Stimulated activated naive CD8-positive, alpha-beta T cell treated with anti-CD3 and anti-CD28 coated beads, Interleukin-15, Interleukin-2, amounts not matched to agents 100 ng/mL and 50 ng/mL, for 24 hours (primary cell): ENCODE measurements at regions not wholly inside any gene's neighbourhood (a gene's known extent, or its start where the extent isn't known, plus 50 kb on each side); places are given as distances from the start of the nearest gene placed in this dataset.

Experiments
- H3K27ac Mint-ChIP-seq: one replicate; pipeline ENCODE4 v1.8.0; 2021; ENCODE audit warnings: mild to moderate bottlenecking, mixed read lengths
- H3K27me3 Mint-ChIP-seq: one replicate; pipeline ENCODE4 v1.8.0; 2021; ENCODE audit warnings: mixed read lengths
- H3K36me3 Mint-ChIP-seq: one replicate; pipeline ENCODE4 v1.8.0; 2021; ENCODE audit warnings: low read depth, mixed read lengths
- H3K4me1 Mint-ChIP-seq: one replicate; pipeline ENCODE4 v1.8.0; 2021; ENCODE audit warnings: low read depth, mixed read lengths
- H3K4me3 Mint-ChIP-seq: one replicate; pipeline ENCODE4 v1.8.0; 2021; ENCODE audit warnings: mild to moderate bottlenecking, mixed read lengths
- H3K9me3 Mint-ChIP-seq: one replicate; pipeline ENCODE4 v1.8.0; 2021; ENCODE audit warnings: mixed read lengths

DNA sequence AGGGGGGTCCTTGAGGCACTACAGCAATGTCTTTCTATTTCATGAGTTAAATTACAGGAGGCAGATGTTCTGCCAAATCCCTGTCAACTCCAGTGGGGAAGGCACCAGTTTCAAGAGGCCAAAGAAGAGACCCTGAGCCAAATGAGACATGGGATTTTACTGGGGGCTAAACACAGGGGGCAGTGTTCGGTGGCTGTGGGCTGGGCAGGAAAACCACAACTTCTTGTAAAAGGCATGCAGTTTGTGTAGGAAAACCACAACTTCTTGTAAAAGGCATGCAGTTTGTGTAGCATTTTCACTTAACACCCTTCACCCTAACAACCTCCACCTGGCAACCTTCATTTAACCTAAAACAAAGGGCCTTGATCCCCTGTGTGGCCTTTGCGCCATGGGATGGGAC lies 61.0 kb downstream of the POLR2M start:
- H3K36me3 Mint-ChIP-seq = no peaks in the 10 kb centered on the region
- no peak overlapping the region for H3K4me3 Mint-ChIP-seq
- H3K9me3 Mint-ChIP-seq = no peaks in the 10 kb centered on the region
- no peak overlapping the region for H3K27ac Mint-ChIP-seq
- peaks cover 9% of the 10 kb centered on the region for H3K4me1 Mint-ChIP-seq
- H3K27me3 Mint-ChIP-seq = no peaks in the 10 kb centered on the region

DNA sequence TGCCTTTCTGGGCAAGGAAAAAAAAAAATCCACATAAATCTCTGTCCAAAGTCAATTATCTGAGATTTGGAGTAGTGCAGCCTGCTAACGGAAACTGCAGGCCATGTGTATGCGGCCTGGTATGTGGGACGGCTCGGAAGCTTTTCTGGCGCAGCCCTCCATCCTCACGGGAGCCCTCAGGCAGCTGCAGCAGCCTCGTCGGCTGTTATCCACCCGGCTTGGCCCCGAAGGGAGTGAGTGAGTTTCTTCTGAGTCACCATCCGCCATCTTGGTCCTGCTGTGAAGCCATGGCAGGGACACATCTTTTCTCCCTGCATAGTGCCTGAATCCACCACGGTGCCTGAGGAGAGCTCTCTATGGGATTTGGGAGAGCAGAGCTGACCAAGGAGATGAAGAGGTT lies 62.8 kb downstream of the POLR2M start:
- H3K27ac Mint-ChIP-seq = no peak overlapping the region
- no peaks in the 10 kb centered on the region for H3K27me3 Mint-ChIP-seq
- H3K9me3 Mint-ChIP-seq = no peaks in the 10 kb centered on the region
- H3K4me1 Mint-ChIP-seq = peaks cover 10% of the 10 kb centered on the region
- no peak overlapping the region for H3K4me3 Mint-ChIP-seq
- H3K36me3 Mint-ChIP-seq = no peaks in the 10 kb centered on the region

DNA sequence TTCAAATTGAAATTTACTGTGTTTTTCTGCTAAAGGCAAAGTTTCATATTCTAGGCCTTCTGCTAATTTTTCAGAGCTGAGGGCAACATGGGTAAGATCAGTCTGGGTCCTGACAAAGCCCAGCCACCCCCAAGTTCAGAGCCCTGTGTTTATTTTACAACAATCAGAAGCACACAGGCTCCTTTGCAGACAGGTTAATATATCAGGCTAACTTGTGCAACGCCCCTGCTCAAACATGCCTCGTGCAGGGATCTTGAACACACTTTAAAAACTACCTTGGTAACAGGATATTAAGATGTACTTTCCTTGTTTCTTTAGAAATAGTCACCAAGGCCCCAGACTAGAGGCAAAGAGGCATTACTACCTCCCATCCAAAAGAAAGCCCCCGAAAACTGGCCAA lies 64.0 kb downstream of the POLR2M start:
- Mint-ChIP-seq H3K27me3 (no peaks in the 10 kb centered on the region), H3K4me1 (peaks cover 10% of the 10 kb centered on the region), H3K4me3 (no peak overlapping the region), H3K27ac (no peak overlapping the region), H3K36me3 (no peaks in the 10 kb centered on the region), H3K9me3 (no peaks in the 10 kb centered on the region)

DNA sequence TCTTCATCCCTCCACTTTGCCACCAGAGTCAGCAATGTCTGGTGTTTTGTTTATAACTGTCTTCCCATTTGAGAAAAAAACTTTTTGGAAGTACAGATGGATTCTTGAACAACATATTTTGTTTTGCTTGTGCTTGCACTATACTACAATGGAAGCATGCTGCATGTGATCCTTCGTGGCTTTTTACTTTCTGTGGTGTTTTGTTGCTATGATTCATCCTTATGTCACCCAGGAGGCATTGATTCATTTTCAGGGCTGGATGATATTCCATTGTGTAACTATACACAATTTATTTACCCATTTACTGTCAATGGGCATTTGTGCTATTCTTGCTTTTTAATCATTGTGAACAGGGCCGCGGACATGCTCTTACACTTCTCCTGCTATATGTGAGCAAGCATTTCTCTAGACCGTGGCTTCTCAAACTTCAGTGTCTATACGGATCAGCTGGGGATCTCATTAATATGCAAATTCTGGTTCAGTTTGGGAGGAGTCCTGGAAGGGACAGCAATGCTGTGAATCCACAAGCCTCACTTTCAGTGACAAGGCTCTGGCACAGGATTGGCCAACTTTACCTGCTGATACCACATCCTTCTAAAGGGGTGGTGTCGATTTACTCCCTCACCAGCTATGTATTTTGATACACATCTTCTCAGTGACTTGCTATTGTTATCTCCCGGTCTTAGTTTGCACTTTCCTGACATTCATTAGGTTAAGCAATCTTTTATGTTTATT lies 65.9 kb downstream of the POLR2M start:
- Mint-ChIP-seq H3K4me3 (no peak overlapping the region), H3K27me3 (no peaks in the 10 kb centered on the region), H3K27ac (no peak overlapping the region), H3K4me1 (peaks cover 13% of the 10 kb centered on the region), H3K9me3 (no peaks in the 10 kb centered on the region), H3K36me3 (no peaks in the 10 kb centered on the region)

DNA sequence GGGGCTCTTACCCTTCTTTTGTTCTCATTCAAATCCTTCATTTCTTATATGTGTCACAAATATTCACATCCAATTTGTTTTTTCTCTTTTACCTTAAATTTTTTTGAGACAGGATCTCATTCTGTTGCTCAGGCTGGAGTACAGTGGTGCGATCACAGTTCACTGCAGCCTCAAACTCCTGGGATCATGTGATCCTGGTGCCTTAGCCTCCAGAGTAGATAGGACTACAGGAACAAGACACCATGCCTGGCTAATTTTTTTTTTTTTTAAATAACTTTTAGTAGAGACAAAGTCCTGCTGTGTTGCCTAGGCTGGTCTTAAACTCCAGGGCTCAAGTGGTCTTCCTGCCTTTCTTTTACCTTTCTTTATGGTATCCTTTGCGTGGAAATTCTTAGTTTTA lies 66.5 kb downstream of the POLR2M start:
- peaks cover 11% of the 10 kb centered on the region for H3K4me1 Mint-ChIP-seq
- H3K4me3 Mint-ChIP-seq = no peak overlapping the region
- H3K36me3 Mint-ChIP-seq = no peaks in the 10 kb centered on the region
- H3K9me3 Mint-ChIP-seq = no peaks in the 10 kb centered on the region
- no peaks in the 10 kb centered on the region for H3K27me3 Mint-ChIP-seq
- no peak overlapping the region for H3K27ac Mint-ChIP-seq

DNA sequence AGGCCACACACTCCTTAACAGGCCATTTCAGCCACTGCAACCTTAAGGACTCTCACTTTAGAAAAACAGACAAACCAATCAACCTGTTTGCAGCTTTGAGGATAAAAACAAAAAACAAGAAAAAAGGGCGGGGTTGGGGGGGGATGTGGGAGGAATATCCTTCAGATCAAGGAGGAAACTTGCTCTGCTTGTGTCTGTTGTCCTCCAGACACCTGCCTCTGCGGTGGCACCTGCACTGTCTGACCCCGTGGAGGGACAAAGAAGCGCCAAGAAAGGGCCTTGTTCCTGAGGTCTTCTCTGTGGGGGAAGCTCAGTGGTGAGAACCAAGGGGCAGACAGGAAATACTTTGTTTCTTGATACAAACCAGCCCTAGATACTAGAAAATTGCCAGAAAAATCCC lies 70.5 kb downstream of the POLR2M start:
- Mint-ChIP-seq H3K36me3 (no peaks in the 10 kb centered on the region), H3K4me3 (no peak overlapping the region)

DNA sequence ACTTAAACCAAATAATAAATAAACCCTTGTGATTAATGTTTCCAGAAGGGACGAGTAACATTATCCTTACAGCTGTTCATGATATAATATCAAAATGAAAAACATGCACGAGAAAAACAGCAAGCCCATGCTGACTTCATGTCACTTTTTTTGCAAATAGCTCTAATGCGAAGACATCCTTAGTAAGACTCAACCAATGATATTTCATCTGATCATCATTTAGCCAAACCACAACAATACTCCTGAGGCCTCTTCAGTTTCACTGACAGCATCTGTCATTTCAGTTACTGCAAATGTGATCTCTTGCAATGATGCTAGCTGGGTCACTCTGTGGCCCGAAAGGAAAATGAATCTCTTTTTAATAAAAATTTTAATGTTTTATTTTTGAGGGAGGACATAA lies 74.0 kb downstream of the POLR2M start:
- Mint-ChIP-seq H3K4me1 (peaks cover 5% of the 10 kb centered on the region), H3K36me3 (no peaks in the 10 kb centered on the region), H3K27me3 (no peaks in the 10 kb centered on the region), H3K4me3 (no peak overlapping the region), H3K27ac (no peak overlapping the region), H3K9me3 (no peaks in the 10 kb centered on the region)

More for the DNA sequence above, 70.5 kb downstream of the POLR2M start:
- no peak overlapping the region for H3K27ac Mint-ChIP-seq
- no peaks in the 10 kb centered on the region for H3K27me3 Mint-ChIP-seq
- no peaks in the 10 kb centered on the region for H3K9me3 Mint-ChIP-seq
- H3K4me1 Mint-ChIP-seq = peaks cover 11% of the 10 kb centered on the region

DNA sequence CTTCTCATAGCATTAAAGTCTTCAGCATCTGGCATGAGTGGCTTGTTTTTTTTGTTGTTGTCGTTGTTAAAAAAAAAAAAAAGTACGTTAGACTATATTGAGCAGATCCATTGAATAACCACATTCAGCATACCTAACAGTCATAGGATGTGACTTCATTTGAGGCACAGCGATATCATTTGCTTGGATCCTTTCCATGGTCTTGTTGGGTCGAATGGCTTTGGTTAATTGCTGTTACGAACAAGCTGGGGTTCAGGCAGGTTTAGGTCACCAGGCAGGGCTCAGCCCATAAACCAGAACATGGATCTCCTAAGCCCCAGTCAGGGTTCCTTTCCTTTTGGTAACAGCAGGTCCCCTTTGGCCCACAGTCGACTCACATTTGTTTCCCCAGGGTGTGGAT lies 76.2 kb downstream of the POLR2M start:
- Mint-ChIP-seq H3K9me3 (no peaks in the 10 kb centered on the region), H3K27me3 (peaks cover 4% of the 10 kb centered on the region), H3K4me1 (no peaks in the 10 kb centered on the region), H3K36me3 (no peaks in the 10 kb centered on the region), H3K4me3 (no peak overlapping the region), H3K27ac (no peak overlapping the region)

DNA sequence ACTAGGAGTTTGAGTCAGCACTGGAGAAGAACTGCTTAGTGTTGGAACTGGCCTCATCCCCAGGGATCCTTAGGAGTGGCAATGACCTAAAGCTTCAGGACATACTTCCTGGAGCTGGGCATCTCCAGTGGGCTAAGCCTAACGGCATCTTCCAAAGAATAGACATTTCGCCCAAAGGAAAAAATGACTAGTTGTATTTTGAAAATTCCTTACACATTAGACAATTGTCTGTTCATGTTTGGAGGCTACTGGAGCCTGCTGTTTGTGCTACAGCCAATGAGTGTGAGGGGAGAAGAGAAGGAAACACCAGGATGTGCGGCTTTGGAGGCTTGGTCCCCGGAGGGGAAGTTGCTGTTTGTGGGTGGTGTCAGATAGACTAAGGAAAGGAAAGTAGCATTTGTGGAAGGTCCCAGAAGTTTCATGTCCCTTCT lies 77.6 kb downstream of the POLR2M start:
- Mint-ChIP-seq H3K4me3 (no peak overlapping the region), H3K27me3 (peaks cover 11% of the 10 kb centered on the region), H3K36me3 (no peaks in the 10 kb centered on the region), H3K27ac (no peak overlapping the region), H3K9me3 (no peaks in the 10 kb centered on the region), H3K4me1 (no peaks in the 10 kb centered on the region)

DNA sequence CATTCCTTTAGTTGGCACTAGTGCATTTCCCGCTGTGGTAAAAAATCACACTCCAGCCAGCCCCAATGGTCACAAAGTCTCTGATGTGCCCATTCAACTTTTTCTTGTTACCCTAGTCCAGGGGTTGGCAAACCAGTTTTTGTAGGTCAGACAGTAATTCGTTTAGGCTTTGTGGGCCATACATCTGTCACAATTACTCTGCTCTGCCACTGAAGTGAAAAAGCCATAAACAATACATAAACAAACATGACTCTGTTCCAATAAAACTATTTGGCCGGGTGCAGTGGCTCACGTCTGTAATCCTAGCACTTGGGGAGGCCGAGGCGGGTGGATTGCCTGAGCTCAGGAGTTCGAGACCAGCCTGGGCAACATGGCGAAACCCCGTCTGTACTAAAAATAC lies 78.5 kb downstream of the POLR2M start:
- no peaks in the 10 kb centered on the region for H3K4me1 Mint-ChIP-seq
- H3K36me3 Mint-ChIP-seq = no peaks in the 10 kb centered on the region
- H3K9me3 Mint-ChIP-seq = no peaks in the 10 kb centered on the region
- H3K27ac Mint-ChIP-seq = no peak overlapping the region
- H3K4me3 Mint-ChIP-seq = no peak overlapping the region
- H3K27me3 Mint-ChIP-seq = peaks cover 12% of the 10 kb centered on the region

DNA sequence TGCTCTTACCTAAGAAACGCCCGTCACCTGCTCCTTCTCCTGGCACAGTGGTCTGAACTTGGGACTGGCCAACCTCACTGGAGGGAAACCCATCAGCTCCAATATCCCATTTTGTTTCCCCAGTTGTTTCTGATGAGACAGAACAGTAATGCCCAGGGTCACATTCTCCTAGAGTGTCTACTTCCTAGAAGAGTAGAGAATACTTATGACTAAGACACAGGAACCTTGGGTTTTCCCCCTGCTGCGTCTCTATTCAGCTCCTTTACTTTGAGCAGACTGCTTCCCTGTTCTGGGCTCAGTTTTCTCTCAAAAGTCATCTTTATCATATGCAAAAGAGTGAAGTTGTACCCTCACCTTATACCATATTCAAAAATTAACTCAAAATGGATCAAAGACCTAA lies 79.4 kb downstream of the POLR2M start:
- Mint-ChIP-seq H3K9me3 (no peaks in the 10 kb centered on the region), H3K27me3 (peaks cover 12% of the 10 kb centered on the region), H3K4me3 (no peak overlapping the region), H3K36me3 (no peaks in the 10 kb centered on the region), H3K27ac (no peak overlapping the region), H3K4me1 (no peaks in the 10 kb centered on the region)

DNA sequence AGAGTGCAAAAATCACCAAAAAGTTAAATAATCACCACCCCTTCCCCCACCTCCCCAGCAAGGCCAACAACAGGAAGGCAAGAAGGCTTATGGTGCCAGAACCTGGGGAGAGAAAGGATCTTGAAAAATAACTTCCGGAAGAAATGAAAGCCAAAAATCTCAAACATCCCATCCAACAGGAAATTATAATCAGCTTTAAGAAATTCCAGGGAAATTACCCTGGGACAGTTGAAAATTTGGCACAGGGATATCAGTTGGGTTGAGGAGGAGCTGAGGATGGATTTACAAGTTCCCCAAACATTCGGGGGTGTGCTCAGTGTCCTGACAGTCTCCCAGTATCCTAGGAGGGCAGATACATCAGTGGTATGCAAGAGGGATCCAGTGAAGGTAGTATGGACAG lies 82.7 kb downstream of the POLR2M start:
- Mint-ChIP-seq H3K4me3 (no peak overlapping the region), H3K27ac (no peak overlapping the region), H3K36me3 (no peaks in the 10 kb centered on the region), H3K9me3 (no peaks in the 10 kb centered on the region), H3K4me1 (no peaks in the 10 kb centered on the region), H3K27me3 (peaks cover 18% of the 10 kb centered on the region)

DNA sequence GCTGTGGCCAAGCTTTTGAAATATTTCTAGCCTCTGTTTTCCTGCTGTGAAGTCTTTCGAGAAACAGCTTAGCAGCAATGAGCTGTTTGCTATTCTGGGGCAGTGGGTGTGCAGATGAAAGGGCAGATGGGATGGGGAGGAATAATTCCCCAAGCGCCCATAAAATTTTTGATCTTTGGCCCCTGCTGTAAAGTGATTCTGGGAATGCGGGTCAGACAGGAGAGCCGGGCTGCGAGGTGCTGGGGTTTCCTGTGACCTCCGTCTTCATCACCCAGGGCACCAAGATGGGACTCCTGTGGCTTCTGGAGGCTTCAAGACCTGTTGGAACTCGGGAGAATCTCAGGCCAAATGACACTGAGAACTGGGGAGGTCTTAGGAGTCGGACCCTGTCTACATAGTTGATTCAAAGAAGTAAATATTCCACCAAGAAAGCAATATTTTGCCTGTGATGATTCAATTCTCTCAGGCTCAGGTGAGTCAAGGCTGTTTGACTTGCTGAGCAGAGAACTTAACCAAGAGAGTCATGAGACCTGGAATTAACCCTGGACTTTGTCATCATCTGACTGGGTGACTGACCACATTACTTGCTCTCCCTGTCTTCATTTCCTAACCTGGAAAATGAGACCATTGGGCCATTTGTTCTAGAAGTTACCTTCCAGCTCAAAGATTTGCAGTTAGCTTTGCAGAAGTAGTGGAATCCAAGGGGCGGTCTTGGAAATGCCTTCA lies 86.4 kb downstream of the POLR2M start:
- Mint-ChIP-seq H3K27me3 (peaks cover 13% of the 10 kb centered on the region), H3K27ac (no peak overlapping the region), H3K4me1 (no peaks in the 10 kb centered on the region), H3K9me3 (no peaks in the 10 kb centered on the region), H3K4me3 (no peak overlapping the region), H3K36me3 (no peaks in the 10 kb centered on the region)

DNA sequence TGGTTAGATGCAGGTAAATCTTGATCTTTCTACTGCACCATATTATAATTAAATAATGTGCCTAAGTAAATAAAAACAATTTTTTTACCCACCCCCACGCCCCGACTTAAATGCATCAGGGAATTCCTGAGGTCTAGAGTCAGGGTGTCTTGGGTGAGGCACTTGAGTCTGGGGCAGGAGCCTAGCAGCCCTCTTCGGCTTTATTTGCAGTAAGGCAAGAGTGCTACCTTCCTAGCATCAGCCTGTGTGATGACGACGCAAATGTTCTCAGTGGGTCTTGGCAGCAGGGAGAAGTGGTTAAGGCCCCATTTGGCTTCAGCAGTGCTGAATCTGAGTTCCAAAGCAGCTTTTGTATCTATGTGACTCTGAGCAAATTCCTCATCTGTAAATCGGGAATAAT lies 88.7 kb downstream of the POLR2M start:
- no peaks in the 10 kb centered on the region for H3K9me3 Mint-ChIP-seq
- H3K4me1 Mint-ChIP-seq = no peaks in the 10 kb centered on the region
- H3K27ac Mint-ChIP-seq = no peak overlapping the region
- no peak overlapping the region for H3K4me3 Mint-ChIP-seq
- no peaks in the 10 kb centered on the region for H3K36me3 Mint-ChIP-seq
- peaks cover 7% of the 10 kb centered on the region for H3K27me3 Mint-ChIP-seq

DNA sequence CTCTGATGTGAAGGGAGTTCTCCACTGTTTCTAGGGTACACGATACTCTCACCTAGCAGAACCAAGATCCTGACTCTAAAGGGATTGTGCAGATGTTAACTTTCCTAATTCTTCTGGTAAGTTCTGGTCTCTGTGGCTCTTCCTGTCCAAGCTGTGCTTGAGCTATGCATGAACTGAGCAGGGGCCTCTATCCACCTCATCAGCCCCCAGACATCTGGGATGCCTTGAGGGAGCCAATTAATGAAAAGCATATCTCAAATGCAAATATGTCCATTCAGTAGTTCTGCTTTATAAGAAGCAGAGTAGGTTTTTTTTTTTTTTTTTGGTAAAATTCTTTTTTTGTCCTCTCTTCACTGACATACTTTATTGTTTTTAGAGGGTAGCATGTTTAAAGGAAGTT lies 89.6 kb downstream of the POLR2M start:
- H3K27me3 Mint-ChIP-seq = peaks cover 10% of the 10 kb centered on the region
- no peaks in the 10 kb centered on the region for H3K36me3 Mint-ChIP-seq
- H3K9me3 Mint-ChIP-seq = no peaks in the 10 kb centered on the region
- no peak overlapping the region for H3K27ac Mint-ChIP-seq
- no peaks in the 10 kb centered on the region for H3K4me1 Mint-ChIP-seq
- H3K4me3 Mint-ChIP-seq = no peak overlapping the region

DNA sequence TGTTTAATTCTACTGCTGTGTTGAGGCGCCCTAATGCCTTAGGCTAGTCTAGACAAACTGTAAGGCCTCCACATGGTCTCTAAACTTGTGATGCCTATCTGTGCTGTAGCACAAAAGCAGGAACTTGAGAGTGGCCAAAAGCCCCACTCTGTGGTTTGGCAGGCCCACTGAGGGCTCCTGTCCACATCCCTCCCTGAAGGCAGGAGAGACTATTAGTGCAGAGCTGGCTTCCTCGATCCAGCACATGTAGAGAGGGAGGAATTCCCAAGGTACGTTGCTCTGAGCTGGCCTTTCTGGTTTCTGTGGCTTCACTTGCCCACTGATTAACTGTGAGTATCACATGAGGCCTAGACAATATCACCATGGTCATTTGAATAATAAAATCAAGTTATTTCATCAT lies 90.6 kb downstream of the POLR2M start:
- Mint-ChIP-seq H3K27ac (no peak overlapping the region), H3K9me3 (no peaks in the 10 kb centered on the region), H3K27me3 (peaks cover 10% of the 10 kb centered on the region), H3K4me3 (no peak overlapping the region), H3K4me1 (no peaks in the 10 kb centered on the region), H3K36me3 (no peaks in the 10 kb centered on the region)
